Endodermal cell (in vitro differentiated cells): ENCODE measurements at regions not wholly inside any gene's neighbourhood (a gene's known extent, or its start where the extent isn't known, plus 50 kb on each side); places are given as distances from the start of the nearest gene placed in this dataset.

Experiments
- DNase-seq: peaks from one replicate; pipeline ENCODE4 v3.0.0-alpha.2; 2017
- H3K27ac ChIP-seq: 2 replicates; pipeline ENCODE4 v1.5.1; 2013; ENCODE audit warnings: mild to moderate bottlenecking, low read depth, low read length, moderate library complexity
- H3K27me3 ChIP-seq: 2 replicates; pipeline ENCODE4 v1.6.1; 2013; ENCODE audit warnings: mild to moderate bottlenecking, low read length, moderate library complexity; ENCODE audit not compliant: insufficient read depth, control insufficient read depth, poor library complexity, severe bottlenecking
- H3K36me3 ChIP-seq: 2 replicates; pipeline ENCODE4 v1.7.0; 2013; ENCODE audit warnings: mild to moderate bottlenecking, low read length, moderate library complexity; ENCODE audit not compliant: control insufficient read depth, insufficient read depth
- H3K4me1 ChIP-seq: one replicate; pipeline ENCODE4 v1.7.0; 2013; ENCODE audit warnings: low read length; ENCODE audit not compliant: control insufficient read depth, insufficient read depth
- H3K4me3 ChIP-seq: 2 replicates; pipeline ENCODE4 v1.5.1; 2013; ENCODE audit warnings: mild to moderate bottlenecking, low read length, moderate library complexity
- H3K9ac ChIP-seq: 2 replicates; pipeline ENCODE4 v1.6.1; 2013; ENCODE audit warnings: mild to moderate bottlenecking, low read length, moderate library complexity; ENCODE audit not compliant: poor library complexity, severe bottlenecking; ENCODE audit errors: extremely low read depth
- H3K9me3 ChIP-seq: 2 replicates; pipeline ENCODE4 v1.6.1; 2013; ENCODE audit warnings: mild to moderate bottlenecking, low read length, moderate library complexity; ENCODE audit not compliant: control insufficient read depth
- H3K27ac Mint-ChIP-seq: 2 replicates; pipeline ENCODE4 v1.8.0; 2020; ENCODE audit warnings: mixed read lengths
- H3K27me3 Mint-ChIP-seq: 2 replicates; pipeline ENCODE4 v1.8.0; 2021; ENCODE audit warnings: mild to moderate bottlenecking, mixed read lengths; ENCODE audit not compliant: insufficient read depth
- H3K36me3 Mint-ChIP-seq: 2 replicates; pipeline ENCODE4 v1.8.0; 2020; ENCODE audit warnings: low read depth, mixed read lengths
- H3K4me1 Mint-ChIP-seq: 2 replicates; pipeline ENCODE4 v1.8.0; 2020; ENCODE audit warnings: mixed read lengths
- H3K4me3 Mint-ChIP-seq: 2 replicates; pipeline ENCODE4 v1.8.0; 2020; ENCODE audit warnings: mild to moderate bottlenecking, moderate library complexity, mixed read lengths
- H3K9me3 Mint-ChIP-seq: 2 replicates; pipeline ENCODE4 v1.8.0; 2020; ENCODE audit warnings: mild to moderate bottlenecking, mixed read lengths
- CTCF ChIP-seq: fragments of 200-600 bp; sonication (generic); conservative IDR thresholded peaks from 2 replicates; pipeline ENCODE4 v1.5.0; 2021; ENCODE audit warnings: antibody characterized with exemption, mild to moderate bottlenecking
- WGBS, 2 experiments: methylation state at CpG; one replicate each; pipeline versions ENCODE4 v1.1.5 to v1.1.7; 2013; ENCODE audit warnings: missing lambda C conversion rate in 2 of 2, mixed read lengths in 1 of 2; ENCODE audit not compliant: insufficient coverage in 1 of 2, insufficient read length in 1 of 2; 5-methylcytosine and 5-hydroxymethylcytosine counted together

DNA sequence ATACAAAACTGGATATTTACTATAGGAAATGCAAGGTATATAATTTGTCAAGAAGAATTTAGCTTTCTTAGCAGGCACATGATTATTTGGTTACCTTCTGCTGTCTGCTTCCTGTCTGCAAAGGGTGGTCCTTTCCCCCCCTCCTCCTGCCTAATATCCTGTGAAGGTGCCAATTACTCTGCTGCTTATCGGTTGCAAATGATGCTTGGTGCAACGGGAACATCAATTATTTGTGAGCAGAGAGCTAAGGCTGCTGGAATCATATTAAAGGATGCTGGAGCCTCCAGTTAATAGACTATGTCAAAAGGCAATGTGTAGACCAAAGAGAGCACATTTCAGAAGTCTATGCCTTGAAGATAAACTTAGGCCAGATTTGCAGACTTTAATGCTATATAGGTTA lies 443.7 kb upstream of the ONECUT1 start:
- H3K9me3 ChIP-seq: no peaks in the 10 kb centered on the region
- Mint-ChIP-seq H3K9me3 (no peaks in the 10 kb centered on the region), H3K27ac (no peak overlapping the region), H3K4me1 (peaks cover 2% of the 10 kb centered on the region), H3K27me3 (no peaks in the 10 kb centered on the region), H3K4me3 (no peak overlapping the region), H3K36me3 (no peaks in the 10 kb centered on the region)
- H3K9ac ChIP-seq: no peak overlapping the region
- H3K36me3 ChIP-seq: no peaks in the 10 kb centered on the region
- 85 to 92% methylated on average over 2 of the region's 2 CpGs for WGBS, 2 experiments
- no peak for DNase-seq
- TF ChIP-seq CTCF: no peak
- H3K4me1 ChIP-seq: no peaks in the 10 kb centered on the region
- H3K27me3 ChIP-seq: no peaks in the 10 kb centered on the region
- no peak overlapping the region for H3K27ac ChIP-seq
- H3K4me3 ChIP-seq: no peak overlapping the region

DNA sequence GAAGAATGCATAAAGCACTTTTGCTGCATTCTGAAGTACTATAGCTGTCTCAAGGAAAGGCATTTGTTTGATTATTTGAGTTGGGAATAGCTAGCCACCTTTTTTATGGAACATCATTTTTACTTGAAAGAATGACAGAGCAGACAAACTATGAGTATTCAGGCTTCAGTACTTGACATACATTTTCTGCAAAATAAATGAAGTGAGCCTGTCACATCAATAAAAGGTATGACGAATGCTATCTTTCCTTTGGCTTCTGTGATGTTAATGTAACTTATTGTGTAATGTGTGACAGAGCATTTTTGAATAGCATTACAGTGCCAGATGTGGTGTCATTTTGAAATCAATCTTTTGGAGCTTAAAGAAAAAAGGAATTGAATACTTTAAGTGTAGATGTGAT lies 440.3 kb upstream of the ONECUT1 start:
- no peak overlapping the region for H3K4me3 Mint-ChIP-seq
- H3K27ac Mint-ChIP-seq: no peak overlapping the region
- H3K4me1 Mint-ChIP-seq: peaks cover 2% of the 10 kb centered on the region
- Histone ChIP-seq H3K9me3 (no peaks in the 10 kb centered on the region), H3K27me3 (no peaks in the 10 kb centered on the region), H3K4me3 (no peak overlapping the region), H3K27ac (no peak overlapping the region), H3K9ac (no peak overlapping the region), H3K36me3 (no peaks in the 10 kb centered on the region), H3K4me1 (no peaks in the 10 kb centered on the region)
- DNase-seq: no peak
- no peak for TF ChIP-seq CTCF
- no peaks in the 10 kb centered on the region for H3K36me3 Mint-ChIP-seq
- WGBS, 2 experiments: 80 to 88% methylated on average over 1 of the region's 1 CpG
- H3K27me3 Mint-ChIP-seq: no peaks in the 10 kb centered on the region
- peaks cover under 1% of the 10 kb centered on the region for H3K9me3 Mint-ChIP-seq

- no peaks in the 10 kb centered on the region for H3K4me1 ChIP-seq
- no peak overlapping the region for H3K27ac ChIP-seq
- no peak overlapping the region for H3K9ac ChIP-seq
- H3K4me3 ChIP-seq: no peak overlapping the region
- no peak for TF ChIP-seq CTCF
- Mint-ChIP-seq H3K27ac (no peak overlapping the region), H3K4me1 (peaks cover 9% of the 10 kb centered on the region), H3K36me3 (no peaks in the 10 kb centered on the region), H3K4me3 (no peak overlapping the region), H3K27me3 (no peaks in the 10 kb centered on the region), H3K9me3 (peaks cover 2% of the 10 kb centered on the region)
- H3K9me3 ChIP-seq: peaks cover 8% of the 10 kb centered on the region
- no peak for DNase-seq
- H3K27me3 ChIP-seq: no peaks in the 10 kb centered on the region
- 92 to 100% methylated on average over 1 to 2 of the region's 2 CpGs for WGBS, 2 experiments
- no peaks in the 10 kb centered on the region for H3K36me3 ChIP-seq
These were observed 436.4 kb upstream of the ONECUT1 start for GRCh38 chr15:53226559-53226958.
